PC-9 (cell line): ENCODE measurements at regions not wholly inside any gene's neighbourhood (a gene's known extent, or its start where the extent isn't known, plus 50 kb on each side); places are given as distances from the start of the nearest gene placed in this dataset.

Source experiments
- EZH2 ChIP-seq: fragments of 200-600 bp; sonication (generic); IDR thresholded peaks from 2 replicates; pipeline ENCODE4 v1.8.0; 2017; ENCODE audit warnings: antibody characterized with exemption, low read depth
- TF ChIP-seq, protein P1 (sequence below): fragments of 200-600 bp; sonication (generic); conservative IDR thresholded peaks from 2 replicates; pipeline ENCODE4 v1.6.1; 2017; ENCODE audit warnings: mixed run types, antibody characterized with exemption, mild to moderate bottlenecking, moderate library complexity

DNA sequence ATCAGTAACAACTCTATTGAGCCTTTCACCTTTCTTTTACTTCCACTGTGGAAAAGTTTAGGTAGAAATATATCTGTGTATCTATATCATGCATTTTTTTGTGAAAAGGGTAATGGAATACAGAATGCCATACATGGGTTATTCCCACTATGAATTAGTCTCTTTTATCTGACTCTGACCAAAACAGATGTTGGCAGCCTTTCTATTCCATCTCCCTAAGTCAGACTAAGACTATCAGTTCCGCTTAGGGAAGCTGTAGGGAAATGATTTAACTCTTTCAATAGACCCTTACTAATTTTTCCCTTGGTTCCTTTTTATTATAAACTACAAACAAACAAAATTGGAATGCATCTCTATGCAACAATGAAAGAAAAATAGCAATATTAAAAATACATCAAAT is 92.3 kb upstream of the LEF1 start:
- TF ChIP-seq, protein P1, sequence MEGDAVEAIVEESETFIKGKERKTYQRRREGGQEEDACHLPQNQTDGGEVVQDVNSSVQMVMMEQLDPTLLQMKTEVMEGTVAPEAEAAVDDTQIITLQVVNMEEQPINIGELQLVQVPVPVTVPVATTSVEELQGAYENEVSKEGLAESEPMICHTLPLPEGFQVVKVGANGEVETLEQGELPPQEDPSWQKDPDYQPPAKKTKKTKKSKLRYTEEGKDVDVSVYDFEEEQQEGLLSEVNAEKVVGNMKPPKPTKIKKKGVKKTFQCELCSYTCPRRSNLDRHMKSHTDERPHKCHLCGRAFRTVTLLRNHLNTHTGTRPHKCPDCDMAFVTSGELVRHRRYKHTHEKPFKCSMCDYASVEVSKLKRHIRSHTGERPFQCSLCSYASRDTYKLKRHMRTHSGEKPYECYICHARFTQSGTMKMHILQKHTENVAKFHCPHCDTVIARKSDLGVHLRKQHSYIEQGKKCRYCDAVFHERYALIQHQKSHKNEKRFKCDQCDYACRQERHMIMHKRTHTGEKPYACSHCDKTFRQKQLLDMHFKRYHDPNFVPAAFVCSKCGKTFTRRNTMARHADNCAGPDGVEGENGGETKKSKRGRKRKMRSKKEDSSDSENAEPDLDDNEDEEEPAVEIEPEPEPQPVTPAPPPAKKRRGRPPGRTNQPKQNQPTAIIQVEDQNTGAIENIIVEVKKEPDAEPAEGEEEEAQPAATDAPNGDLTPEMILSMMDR: no peak
- no peak for TF ChIP-seq EZH2
